ENCODE measurements at regions not wholly inside any gene's neighbourhood (a gene's known extent, or its start where the extent isn't known, plus 50 kb on each side); places are given as distances from the start of the nearest gene placed in this dataset.
"Not testable (repeated sequence)": the region's sequence is repeated elsewhere in the genome, so short reads cannot be mapped to it uniquely, and the experiment has no call there.

GRCh38 chr16:10232757-10233156 lies 50.5 kb upstream of the GRIN2A start:
- DNase-seq, result no peak

GRCh38 chr16:10239640-10240039 lies 57.4 kb upstream of the GRIN2A start:
- no peak for DNase-seq

- no peak for DNase-seq
Measured at GRCh38 chr16:10240854-10241613, 58.8 kb upstream of the GRIN2A start.

- DNase-seq, result no peak
Measured at GRCh38 chr16:10242097-10242496, 59.9 kb upstream of the GRIN2A start.

- no peak for DNase-seq
Measured at GRCh38 chr16:10242916-10243315, 60.7 kb upstream of the GRIN2A start.

GRCh38 chr16:10245002-10245401 lies 62.8 kb upstream of the GRIN2A start:
- DNase-seq, result no peak

- DNase-seq, result no peak
Measured at GRCh38 chr16:10250137-10250828, 68.1 kb upstream of the GRIN2A start.

GRCh38 chr16:10252155-10252554 lies 69.9 kb upstream of the GRIN2A start:
- no peak for DNase-seq

GRCh38 chr16:10253409-10253808 lies 71.2 kb upstream of the GRIN2A start:
- DNase-seq, result no peak

- no peak for DNase-seq
Measured at GRCh38 chr16:10255728-10256127, 73.5 kb upstream of the GRIN2A start.

- DNase-seq, result peak; percentile 69
Measured at GRCh38 chr16:10256784-10257641, 74.8 kb upstream of the GRIN2A start.

GRCh38 chr16:10257642-10258251 lies 75.5 kb upstream of the GRIN2A start:
- not testable (repeated sequence) for DNase-seq

- DNase-seq, result not testable (repeated sequence)
Measured at GRCh38 chr16:10258930-10259603, 76.8 kb upstream of the GRIN2A start.

GRCh38 chr16:10261077-10261476 lies 78.8 kb upstream of the GRIN2A start:
- DNase-seq, result no peak

- not testable (repeated sequence) for DNase-seq
Measured at GRCh38 chr16:10261526-10261925, 79.3 kb upstream of the GRIN2A start.

- DNase-seq, result no peak
Measured at GRCh38 chr16:10262377-10263132, 80.3 kb upstream of the GRIN2A start.

GRCh38 chr16:10265770-10266615 lies 83.8 kb upstream of the GRIN2A start:
- DNase-seq, result no peak

- no peak for DNase-seq
Measured at GRCh38 chr16:10266809-10267208, 84.6 kb upstream of the GRIN2A start.

GRCh38 chr16:10269632-10270031 lies 87.4 kb upstream of the GRIN2A start:
- DNase-seq, result no peak

GRCh38 chr16:10272250-10272854 lies 90.1 kb upstream of the GRIN2A start:
- DNase-seq, result not testable (repeated sequence)

Measured in activated CD8-positive, alpha-beta memory T cell treated with anti-CD3 and anti-CD28 coated beads for 24 hours (primary cell).